Vagina (tissue), 2 donors: ENCODE measurements at regions not wholly inside any gene's neighbourhood (a gene's known extent, or its start where the extent isn't known, plus 50 kb on each side); places are given as distances from the start of the nearest gene placed in this dataset.

Experiments used
- DNase-seq, 2 donors: peaks; one replicate each; pipeline ENCODE4 v3.0.0-alpha.2; 2017; ENCODE audit errors: extremely low spot score in 2 of 2
- H3K27ac ChIP-seq: fragments of 200-600 bp; sonication (generic); one replicate; pipeline ENCODE4 v1.5.1; 2019
- H3K27me3 ChIP-seq: fragments of 200-600 bp; sonication (generic); one replicate; pipeline ENCODE4 v1.5.1; 2019
- H3K36me3 ChIP-seq, 2 donors: fragments of 200-600 bp; sonication (generic); one replicate each; pipeline ENCODE4 v1.5.1; 2017 to 2019
- H3K4me1 ChIP-seq: fragments of 200-600 bp; sonication (generic); one replicate; pipeline ENCODE4 v1.5.1; 2019
- H3K4me3 ChIP-seq, 2 donors: fragments of 200-600 bp; sonication (generic); 1 replicate in 1 of 2; 2 replicates in 1 of 2; pipeline ENCODE4 v1.5.1; 2016 to 2019
- H3K9me3 ChIP-seq: fragments of 200-600 bp; sonication (generic); one replicate; pipeline ENCODE4 v1.5.1; 2019
- POLR2A ChIP-seq, 2 donors: fragments of 450-650 bp; IDR thresholded peaks; one replicate each; pipeline ENCODE4 v1.6.1; 2017; ENCODE audit warnings: antibody characterized with exemption in 2 of 2, mild to moderate bottlenecking in 2 of 2, moderate library complexity in 2 of 2
- POLR2AphosphoS5 ChIP-seq, 2 donors: sonication (generic); formaldehyde crosslinking; IDR thresholded peaks; one replicate each; pipeline ENCODE4 v1.9.0; 2017; ENCODE audit warnings: antibody characterized with exemption in 2 of 2, mild to moderate bottlenecking in 2 of 2, low read depth in 1 of 2; ENCODE audit not compliant: insufficient read depth in 1 of 2
- intact Hi-C: fragments of 100-400 bp; cut with DNase I; formaldehyde crosslinking; loops from one replicate; pipeline ENCODE4 v1.15.1; 2023
- TF ChIP-seq, protein P1 (sequence below), 3 experiments: fragments of 450-650 bp in 2 of 3; fragments of 200-600 bp in 1 of 3; sonication (generic) in 1 of 3; IDR thresholded peaks; one replicate each; pipeline ENCODE4 v1.5.1; 2017 to 2019; ENCODE audit warnings: antibody characterized with exemption in 3 of 3, mild to moderate bottlenecking in 2 of 3, moderate library complexity in 2 of 3

- TF ChIP-seq, protein P1, sequence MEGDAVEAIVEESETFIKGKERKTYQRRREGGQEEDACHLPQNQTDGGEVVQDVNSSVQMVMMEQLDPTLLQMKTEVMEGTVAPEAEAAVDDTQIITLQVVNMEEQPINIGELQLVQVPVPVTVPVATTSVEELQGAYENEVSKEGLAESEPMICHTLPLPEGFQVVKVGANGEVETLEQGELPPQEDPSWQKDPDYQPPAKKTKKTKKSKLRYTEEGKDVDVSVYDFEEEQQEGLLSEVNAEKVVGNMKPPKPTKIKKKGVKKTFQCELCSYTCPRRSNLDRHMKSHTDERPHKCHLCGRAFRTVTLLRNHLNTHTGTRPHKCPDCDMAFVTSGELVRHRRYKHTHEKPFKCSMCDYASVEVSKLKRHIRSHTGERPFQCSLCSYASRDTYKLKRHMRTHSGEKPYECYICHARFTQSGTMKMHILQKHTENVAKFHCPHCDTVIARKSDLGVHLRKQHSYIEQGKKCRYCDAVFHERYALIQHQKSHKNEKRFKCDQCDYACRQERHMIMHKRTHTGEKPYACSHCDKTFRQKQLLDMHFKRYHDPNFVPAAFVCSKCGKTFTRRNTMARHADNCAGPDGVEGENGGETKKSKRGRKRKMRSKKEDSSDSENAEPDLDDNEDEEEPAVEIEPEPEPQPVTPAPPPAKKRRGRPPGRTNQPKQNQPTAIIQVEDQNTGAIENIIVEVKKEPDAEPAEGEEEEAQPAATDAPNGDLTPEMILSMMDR (IDR thresholded peaks at IDR 0.05) = no peak
- TF ChIP-seq POLR2AphosphoS5 (IDR thresholded peaks at IDR 0.05; ENCODE audit: insufficient read depth in 1 of 2, low read depth in 1 of 2) (no peak), POLR2A (IDR thresholded peaks at IDR 0.05) (no peak)
- Histone ChIP-seq H3K4me1 (no peaks in the 10 kb centered on the region), H3K27ac (no peak overlapping the region), H3K36me3 (no peaks in the 10 kb centered on the region), H3K9me3 (no peaks in the 10 kb centered on the region), H3K27me3 (no peaks in the 10 kb centered on the region), H3K4me3 (no peak overlapping the region)
- no peak for DNase-seq
- intact Hi-C loops = no loop called here
These were observed 608.2 kb upstream of the GCFC2 start for GRCh38 chr2:76318848-76319360.

DNA sequence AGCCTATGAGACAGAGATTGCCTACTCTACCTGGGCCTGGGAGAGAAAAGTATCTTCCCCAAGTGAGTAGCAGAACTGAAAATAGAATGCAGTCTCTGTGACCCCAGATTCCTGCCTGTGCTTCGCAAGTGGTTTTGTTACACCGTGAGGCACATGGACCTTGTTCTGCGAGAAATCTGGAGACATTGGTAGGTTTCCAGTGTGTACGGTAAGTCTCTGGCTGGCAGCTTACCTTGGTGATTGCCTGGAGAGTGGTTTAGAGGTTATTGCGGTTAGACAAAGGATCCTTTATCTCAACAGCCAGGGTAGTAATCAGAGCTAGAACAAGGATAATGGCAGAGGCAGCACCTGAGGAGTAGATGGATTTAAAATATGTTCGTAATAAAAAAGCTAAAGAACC is 606.0 kb upstream of the GCFC2 start:
- H3K36me3 ChIP-seq = no peaks in the 10 kb centered on the region
- no peaks in the 10 kb centered on the region for H3K27me3 ChIP-seq
- no peak for DNase-seq
- H3K4me1 ChIP-seq = no peaks in the 10 kb centered on the region
- intact Hi-C loops = no loop called here
- H3K27ac ChIP-seq = no peak overlapping the region
- no peaks in the 10 kb centered on the region for H3K9me3 ChIP-seq
- TF ChIP-seq POLR2A (IDR thresholded peaks at IDR 0.05) (no peak), POLR2AphosphoS5 (IDR thresholded peaks at IDR 0.05; ENCODE audit: insufficient read depth in 1 of 2, low read depth in 1 of 2) (no peak)
- TF ChIP-seq, protein P1 (IDR thresholded peaks at IDR 0.05) = no peak
- no peak overlapping the region for H3K4me3 ChIP-seq

DNA sequence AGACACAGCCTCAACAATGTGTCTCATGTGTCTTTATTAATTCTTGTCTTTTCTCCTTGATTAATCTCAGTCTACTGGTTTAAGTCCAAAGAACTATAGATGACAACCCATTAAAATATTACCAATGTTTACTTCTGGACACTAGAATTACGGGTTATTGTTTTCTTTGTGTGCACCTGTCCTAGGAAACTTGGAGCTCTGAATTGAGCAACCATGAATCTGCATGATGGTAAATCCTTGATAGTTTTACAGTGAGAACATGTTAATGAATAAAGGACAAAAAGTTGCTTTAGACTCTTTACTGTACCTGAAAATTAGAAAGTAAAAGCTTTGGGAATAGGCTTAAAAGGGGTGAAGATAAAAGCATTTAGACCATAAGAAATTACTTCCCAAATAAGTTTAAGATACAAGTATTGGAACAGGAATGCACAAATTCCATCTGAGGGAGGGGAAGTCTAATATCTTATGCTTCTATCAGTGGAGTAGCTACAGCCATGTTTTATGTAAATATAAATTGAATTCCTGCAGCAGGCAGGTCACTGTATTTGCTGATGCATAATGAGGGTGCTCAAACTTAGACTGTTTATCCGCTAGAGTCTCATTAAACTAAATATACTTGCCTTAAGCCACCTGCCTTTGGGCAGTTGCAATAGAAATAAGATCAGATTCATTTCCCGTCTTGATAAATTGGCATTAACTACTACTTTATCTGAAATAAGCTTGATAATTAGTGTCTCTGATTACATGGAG is 603.7 kb upstream of the GCFC2 start:
- no peaks in the 10 kb centered on the region for H3K9me3 ChIP-seq
- intact Hi-C loops = no loop called here
- H3K27me3 ChIP-seq = no peaks in the 10 kb centered on the region
- no peak overlapping the region for H3K27ac ChIP-seq
- H3K4me1 ChIP-seq = no peaks in the 10 kb centered on the region
- no peak overlapping the region for H3K4me3 ChIP-seq
- H3K36me3 ChIP-seq = no peaks in the 10 kb centered on the region
- no peak for TF ChIP-seq POLR2AphosphoS5 (IDR thresholded peaks at IDR 0.05; ENCODE audit: insufficient read depth in 1 of 2, low read depth in 1 of 2)
- TF ChIP-seq POLR2A (IDR thresholded peaks at IDR 0.05) = no peak
- TF ChIP-seq, protein P1 (IDR thresholded peaks at IDR 0.05) = no peak
- DNase-seq = no peak

DNA sequence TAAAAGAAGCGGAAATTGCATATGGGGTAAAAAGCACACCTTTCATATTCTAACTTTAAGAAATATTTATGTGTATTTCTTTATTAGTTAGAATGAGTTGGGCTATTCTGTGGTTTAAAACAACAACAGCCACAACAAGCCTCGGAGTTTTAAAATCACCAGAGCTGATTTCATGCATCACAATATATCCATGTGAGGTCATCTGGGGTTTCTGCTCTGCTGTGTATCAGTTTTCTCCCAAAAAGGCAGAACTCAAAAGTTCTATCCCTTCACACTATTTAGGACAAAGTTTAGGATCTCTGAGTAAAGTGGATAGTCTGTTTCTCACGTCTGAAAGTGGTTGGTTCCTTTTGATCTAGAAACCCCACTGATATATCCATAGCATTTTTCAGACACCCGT is 601.5 kb upstream of the GCFC2 start:
- Histone ChIP-seq H3K4me1 (no peaks in the 10 kb centered on the region), H3K9me3 (no peaks in the 10 kb centered on the region), H3K27me3 (no peaks in the 10 kb centered on the region), H3K36me3 (no peaks in the 10 kb centered on the region), H3K27ac (no peak overlapping the region), H3K4me3 (no peak overlapping the region)
- no peak for DNase-seq
- intact Hi-C loops = no loop called here
- TF ChIP-seq, protein P1 (IDR thresholded peaks at IDR 0.05) = no peak
- TF ChIP-seq POLR2A (IDR thresholded peaks at IDR 0.05) (no peak), POLR2AphosphoS5 (IDR thresholded peaks at IDR 0.05; ENCODE audit: insufficient read depth in 1 of 2, low read depth in 1 of 2) (no peak)

- H3K27ac ChIP-seq = no peak overlapping the region
- intact Hi-C loops = no loop called here
- H3K27me3 ChIP-seq = no peaks in the 10 kb centered on the region
- H3K4me3 ChIP-seq = no peak overlapping the region
- DNase-seq = no peak
- H3K36me3 ChIP-seq = no peaks in the 10 kb centered on the region
- H3K9me3 ChIP-seq = no peaks in the 10 kb centered on the region
- H3K4me1 ChIP-seq = no peaks in the 10 kb centered on the region
- TF ChIP-seq POLR2AphosphoS5 (IDR thresholded peaks at IDR 0.05; ENCODE audit: insufficient read depth in 1 of 2, low read depth in 1 of 2) (no peak), POLR2A (IDR thresholded peaks at IDR 0.05) (no peak)
- TF ChIP-seq, protein P1 (IDR thresholded peaks at IDR 0.05) = no peak
These were observed 601.0 kb upstream of the GCFC2 start for GRCh38 chr2:76311728-76312127.
